Liver (tissue), 3 donors: ENCODE measurements at regions not wholly inside any gene's neighbourhood (a gene's known extent, or its start where the extent isn't known, plus 50 kb on each side); places are given as distances from the start of the nearest gene placed in this dataset.

Experiments
- EGR1 ChIP-seq, 2 donors: IDR thresholded peaks; 2 replicates each; pipeline ENCODE4 v1.6.1; 2016 to 2018; ENCODE audit warnings: antibody characterized with exemption in 2 of 2, low read depth in 2 of 2
- FOXA1 ChIP-seq: IDR thresholded peaks from 2 replicates; pipeline ENCODE4 v1.6.1; 2016; ENCODE audit warnings: antibody characterized with exemption
- GABPA ChIP-seq, 2 donors: IDR thresholded peaks in 1 of 2; conservative IDR thresholded peaks in 1 of 2; 2 replicates each; pipeline ENCODE4 v1.6.1; 2016; ENCODE audit warnings: antibody characterized with exemption in 2 of 2, mild to moderate bottlenecking in 1 of 2, moderate library complexity in 1 of 2
- HNF4G ChIP-seq: IDR thresholded peaks from 2 replicates; pipeline ENCODE4 v1.6.1; 2016; ENCODE audit warnings: antibody characterized with exemption
- JUND ChIP-seq, 2 donors: IDR thresholded peaks; 2 replicates each; pipeline ENCODE4 v1.6.1; 2016; ENCODE audit warnings: antibody characterized with exemption in 2 of 2
- NR2F2 ChIP-seq: IDR thresholded peaks from 2 replicates; pipeline ENCODE4 v1.6.1; 2016; ENCODE audit warnings: antibody characterized with exemption
- RAD21 ChIP-seq, 2 donors: IDR thresholded peaks; 2 replicates each; pipeline ENCODE4 v1.6.1; 2016; ENCODE audit warnings: antibody characterized with exemption in 2 of 2, mild to moderate bottlenecking in 2 of 2
- SP1 ChIP-seq: IDR thresholded peaks from 2 replicates; pipeline ENCODE4 v1.6.1; 2018; ENCODE audit warnings: antibody characterized with exemption, mild to moderate bottlenecking
- TAF1 ChIP-seq: conservative IDR thresholded peaks from 2 replicates; pipeline ENCODE4 v1.6.1; 2016; ENCODE audit warnings: antibody characterized with exemption, mild to moderate bottlenecking
- YY1 ChIP-seq: IDR thresholded peaks from 2 replicates; pipeline ENCODE4 v1.6.1; 2016; ENCODE audit warnings: antibody characterized with exemption, mild to moderate bottlenecking
- TF ChIP-seq, protein P1 (sequence below): fragments of 150-350 bp; IDR thresholded peaks from 2 replicates; pipeline ENCODE4 v1.5.1; 2017; ENCODE audit warnings: improper control_type of control experiment, low read depth, low read length; ENCODE audit not compliant: missing input control
- TF ChIP-seq, protein P2 (sequence below): IDR thresholded peaks from 2 replicates; pipeline ENCODE4 v1.6.1; 2016; ENCODE audit warnings: antibody characterized with exemption
- TF ChIP-seq, protein P3 (sequence below): IDR thresholded peaks from 2 replicates; pipeline ENCODE4 v1.6.1; 2016; ENCODE audit warnings: antibody characterized with exemption
- TF ChIP-seq, protein P4 (sequence below): IDR thresholded peaks from 2 replicates; pipeline ENCODE4 v1.6.1; 2016; ENCODE audit warnings: antibody characterized with exemption, mild to moderate bottlenecking
- donor health status: healthy.
- donor health status: healthy.

DNA sequence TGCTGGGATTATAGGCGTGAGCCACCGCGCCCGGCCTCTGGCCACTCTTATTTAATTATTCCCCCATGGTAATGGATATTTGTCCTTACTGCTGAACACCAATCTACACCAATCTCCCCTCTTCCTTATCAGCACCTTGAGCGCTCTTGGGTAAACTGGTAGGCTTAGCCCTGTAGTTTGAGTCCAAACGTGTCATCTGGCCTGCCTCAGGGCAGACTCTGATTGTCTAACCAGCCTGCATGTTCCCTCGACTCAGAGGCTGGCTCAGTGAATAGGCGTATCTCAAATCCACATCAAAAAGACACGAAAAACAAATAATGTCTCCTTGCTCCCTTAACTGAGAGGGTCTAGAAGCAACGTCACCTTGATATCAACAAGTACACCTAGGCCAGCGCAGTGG lies 260.9 kb downstream of the TFAP2C start:
- TF ChIP-seq, protein P1, sequence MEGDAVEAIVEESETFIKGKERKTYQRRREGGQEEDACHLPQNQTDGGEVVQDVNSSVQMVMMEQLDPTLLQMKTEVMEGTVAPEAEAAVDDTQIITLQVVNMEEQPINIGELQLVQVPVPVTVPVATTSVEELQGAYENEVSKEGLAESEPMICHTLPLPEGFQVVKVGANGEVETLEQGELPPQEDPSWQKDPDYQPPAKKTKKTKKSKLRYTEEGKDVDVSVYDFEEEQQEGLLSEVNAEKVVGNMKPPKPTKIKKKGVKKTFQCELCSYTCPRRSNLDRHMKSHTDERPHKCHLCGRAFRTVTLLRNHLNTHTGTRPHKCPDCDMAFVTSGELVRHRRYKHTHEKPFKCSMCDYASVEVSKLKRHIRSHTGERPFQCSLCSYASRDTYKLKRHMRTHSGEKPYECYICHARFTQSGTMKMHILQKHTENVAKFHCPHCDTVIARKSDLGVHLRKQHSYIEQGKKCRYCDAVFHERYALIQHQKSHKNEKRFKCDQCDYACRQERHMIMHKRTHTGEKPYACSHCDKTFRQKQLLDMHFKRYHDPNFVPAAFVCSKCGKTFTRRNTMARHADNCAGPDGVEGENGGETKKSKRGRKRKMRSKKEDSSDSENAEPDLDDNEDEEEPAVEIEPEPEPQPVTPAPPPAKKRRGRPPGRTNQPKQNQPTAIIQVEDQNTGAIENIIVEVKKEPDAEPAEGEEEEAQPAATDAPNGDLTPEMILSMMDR, result no peak
- TF ChIP-seq JUND (IDR thresholded peaks at IDR 0.05), result no peak
- no peak for TF ChIP-seq EGR1 (IDR thresholded peaks at IDR 0.05; ENCODE audit: low read depth in 2 of 2)
- TF ChIP-seq, protein P2, sequence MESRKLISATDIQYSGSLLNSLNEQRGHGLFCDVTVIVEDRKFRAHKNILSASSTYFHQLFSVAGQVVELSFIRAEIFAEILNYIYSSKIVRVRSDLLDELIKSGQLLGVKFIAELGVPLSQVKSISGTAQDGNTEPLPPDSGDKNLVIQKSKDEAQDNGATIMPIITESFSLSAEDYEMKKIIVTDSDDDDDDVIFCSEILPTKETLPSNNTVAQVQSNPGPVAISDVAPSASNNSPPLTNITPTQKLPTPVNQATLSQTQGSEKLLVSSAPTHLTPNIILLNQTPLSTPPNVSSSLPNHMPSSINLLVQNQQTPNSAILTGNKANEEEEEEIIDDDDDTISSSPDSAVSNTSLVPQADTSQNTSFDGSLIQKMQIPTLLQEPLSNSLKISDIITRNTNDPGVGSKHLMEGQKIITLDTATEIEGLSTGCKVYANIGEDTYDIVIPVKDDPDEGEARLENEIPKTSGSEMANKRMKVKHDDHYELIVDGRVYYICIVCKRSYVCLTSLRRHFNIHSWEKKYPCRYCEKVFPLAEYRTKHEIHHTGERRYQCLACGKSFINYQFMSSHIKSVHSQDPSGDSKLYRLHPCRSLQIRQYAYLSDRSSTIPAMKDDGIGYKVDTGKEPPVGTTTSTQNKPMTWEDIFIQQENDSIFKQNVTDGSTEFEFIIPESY, result no peak
- no peak for TF ChIP-seq YY1
- TF ChIP-seq RAD21 (IDR thresholded peaks at IDR 0.05), result no peak
- TF ChIP-seq TAF1, result no peak
- no peak for TF ChIP-seq NR2F2
- TF ChIP-seq, protein P3, sequence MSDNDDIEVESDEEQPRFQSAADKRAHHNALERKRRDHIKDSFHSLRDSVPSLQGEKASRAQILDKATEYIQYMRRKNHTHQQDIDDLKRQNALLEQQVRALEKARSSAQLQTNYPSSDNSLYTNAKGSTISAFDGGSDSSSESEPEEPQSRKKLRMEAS, result no peak
- no peak for TF ChIP-seq GABPA (IDR thresholded peaks at IDR 0.05 in 1 of 2, conservative IDR thresholded peaks at IDR 0.05 in 1 of 2)
- TF ChIP-seq, protein P4, sequence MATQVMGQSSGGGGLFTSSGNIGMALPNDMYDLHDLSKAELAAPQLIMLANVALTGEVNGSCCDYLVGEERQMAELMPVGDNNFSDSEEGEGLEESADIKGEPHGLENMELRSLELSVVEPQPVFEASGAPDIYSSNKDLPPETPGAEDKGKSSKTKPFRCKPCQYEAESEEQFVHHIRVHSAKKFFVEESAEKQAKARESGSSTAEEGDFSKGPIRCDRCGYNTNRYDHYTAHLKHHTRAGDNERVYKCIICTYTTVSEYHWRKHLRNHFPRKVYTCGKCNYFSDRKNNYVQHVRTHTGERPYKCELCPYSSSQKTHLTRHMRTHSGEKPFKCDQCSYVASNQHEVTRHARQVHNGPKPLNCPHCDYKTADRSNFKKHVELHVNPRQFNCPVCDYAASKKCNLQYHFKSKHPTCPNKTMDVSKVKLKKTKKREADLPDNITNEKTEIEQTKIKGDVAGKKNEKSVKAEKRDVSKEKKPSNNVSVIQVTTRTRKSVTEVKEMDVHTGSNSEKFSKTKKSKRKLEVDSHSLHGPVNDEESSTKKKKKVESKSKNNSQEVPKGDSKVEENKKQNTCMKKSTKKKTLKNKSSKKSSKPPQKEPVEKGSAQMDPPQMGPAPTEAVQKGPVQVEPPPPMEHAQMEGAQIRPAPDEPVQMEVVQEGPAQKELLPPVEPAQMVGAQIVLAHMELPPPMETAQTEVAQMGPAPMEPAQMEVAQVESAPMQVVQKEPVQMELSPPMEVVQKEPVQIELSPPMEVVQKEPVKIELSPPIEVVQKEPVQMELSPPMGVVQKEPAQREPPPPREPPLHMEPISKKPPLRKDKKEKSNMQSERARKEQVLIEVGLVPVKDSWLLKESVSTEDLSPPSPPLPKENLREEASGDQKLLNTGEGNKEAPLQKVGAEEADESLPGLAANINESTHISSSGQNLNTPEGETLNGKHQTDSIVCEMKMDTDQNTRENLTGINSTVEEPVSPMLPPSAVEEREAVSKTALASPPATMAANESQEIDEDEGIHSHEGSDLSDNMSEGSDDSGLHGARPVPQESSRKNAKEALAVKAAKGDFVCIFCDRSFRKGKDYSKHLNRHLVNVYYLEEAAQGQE, result no peak
- TF ChIP-seq SP1, result no peak
- no peak for TF ChIP-seq HNF4G
- TF ChIP-seq FOXA1, result no peak
